ENCODE measurements at regions not wholly inside any gene's neighbourhood (a gene's known extent, or its start where the extent isn't known, plus 50 kb on each side); places are given as distances from the start of the nearest gene placed in this dataset.

DNA sequence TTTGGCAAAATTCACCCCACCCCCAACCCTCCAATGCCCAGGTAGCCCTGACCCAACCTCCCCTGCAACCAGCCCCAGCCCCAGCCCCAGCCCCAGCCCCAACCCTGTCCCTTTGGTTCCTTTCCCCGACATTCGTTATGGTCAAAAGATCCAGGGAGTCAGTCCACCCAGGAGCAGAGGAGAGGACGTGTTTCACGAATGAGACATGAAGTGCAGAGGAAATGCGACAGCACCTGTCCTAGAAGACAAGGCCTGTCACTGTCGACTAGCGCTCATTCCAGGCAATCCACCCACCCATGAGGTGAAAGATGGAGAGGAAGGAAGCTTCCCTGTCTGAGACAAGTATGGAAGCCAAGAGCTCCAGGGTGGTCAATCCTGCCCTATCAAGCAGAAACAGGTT is 485.0 kb downstream of the SPATA31A7 start:
- no peak for DNase-seq
- ATAC-seq, result no peak
- intact Hi-C loops (cut with DNase I, micrococcal nuclease), result no loop called here
